ENCODE measurements at regions not wholly inside any gene's neighbourhood (a gene's known extent, or its start where the extent isn't known, plus 50 kb on each side); places are given as distances from the start of the nearest gene placed in this dataset.

DNA sequence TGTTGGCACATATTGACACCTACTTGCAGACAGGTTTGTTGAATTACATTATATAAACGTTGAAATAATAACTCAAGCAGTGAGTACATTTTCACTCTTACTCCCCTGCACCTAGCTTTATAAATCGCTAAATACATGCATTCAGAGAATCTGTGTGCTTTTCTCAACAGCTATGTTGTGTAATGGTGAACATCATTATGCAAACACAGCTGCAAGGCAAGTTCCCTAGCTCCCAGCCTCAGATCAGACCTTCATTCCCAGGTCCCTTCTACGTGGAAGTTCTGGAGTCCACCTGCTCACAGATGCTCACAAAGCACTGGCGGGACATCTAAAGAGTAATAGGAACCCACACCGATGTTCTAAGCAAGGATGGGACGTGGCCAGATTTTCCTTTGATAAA, 86.8 kb upstream of the PEG3 start:
- H3K9me3 Mint-ChIP-seq = peaks cover 0 to 73% (median 30%) of the 10 kb centered on the region in 6 donors
- no peak overlapping the region for H3K27ac Mint-ChIP-seq
- H3K4me3 Mint-ChIP-seq = no peak overlapping the region
- DNase-seq = no peak
- H3K27me3 Mint-ChIP-seq (ENCODE audit: low read depth in 3 of 3) = peaks cover 0 to 2% (median 0%) of the 10 kb centered on the region in 3 donors
- H3K4me1 Mint-ChIP-seq = no peaks in the 10 kb centered on the region
- peaks cover 0 to 5% (median 3%) of the 10 kb centered on the region in 3 donors for H3K36me3 Mint-ChIP-seq

DNA sequence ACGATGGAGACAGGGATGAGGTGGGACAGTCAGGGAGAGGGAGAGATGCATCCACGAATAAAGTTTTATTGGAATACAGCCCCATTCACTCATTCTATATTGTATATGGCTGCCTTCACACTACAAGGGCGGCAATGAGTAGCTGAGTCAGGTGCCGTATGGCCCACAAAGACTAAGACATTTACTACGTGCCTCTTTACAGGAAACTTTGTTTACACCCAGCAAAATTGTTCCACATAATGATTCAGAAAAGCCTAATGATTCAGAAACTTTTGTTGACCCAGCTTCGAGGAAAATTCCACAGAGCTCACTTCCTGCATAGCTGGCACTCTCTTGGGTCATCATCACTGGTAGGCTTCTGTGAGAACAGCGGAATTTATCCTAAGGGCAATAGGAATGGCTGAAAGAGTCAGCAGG, 87.3 kb upstream of the PEG3 start:
- H3K9me3 Mint-ChIP-seq = peaks cover 3 to 78% (median 30%) of the 10 kb centered on the region in 6 donors
- no peak for DNase-seq
- no peaks in the 10 kb centered on the region for H3K4me1 Mint-ChIP-seq
- peaks cover 0 to 2% (median 0%) of the 10 kb centered on the region in 3 donors for H3K27me3 Mint-ChIP-seq (ENCODE audit: low read depth in 3 of 3)
- no peak overlapping the region for H3K27ac Mint-ChIP-seq
- peaks cover 0 to 5% (median 3%) of the 10 kb centered on the region in 3 donors for H3K36me3 Mint-ChIP-seq
- H3K4me3 Mint-ChIP-seq = no peak overlapping the region

DNA sequence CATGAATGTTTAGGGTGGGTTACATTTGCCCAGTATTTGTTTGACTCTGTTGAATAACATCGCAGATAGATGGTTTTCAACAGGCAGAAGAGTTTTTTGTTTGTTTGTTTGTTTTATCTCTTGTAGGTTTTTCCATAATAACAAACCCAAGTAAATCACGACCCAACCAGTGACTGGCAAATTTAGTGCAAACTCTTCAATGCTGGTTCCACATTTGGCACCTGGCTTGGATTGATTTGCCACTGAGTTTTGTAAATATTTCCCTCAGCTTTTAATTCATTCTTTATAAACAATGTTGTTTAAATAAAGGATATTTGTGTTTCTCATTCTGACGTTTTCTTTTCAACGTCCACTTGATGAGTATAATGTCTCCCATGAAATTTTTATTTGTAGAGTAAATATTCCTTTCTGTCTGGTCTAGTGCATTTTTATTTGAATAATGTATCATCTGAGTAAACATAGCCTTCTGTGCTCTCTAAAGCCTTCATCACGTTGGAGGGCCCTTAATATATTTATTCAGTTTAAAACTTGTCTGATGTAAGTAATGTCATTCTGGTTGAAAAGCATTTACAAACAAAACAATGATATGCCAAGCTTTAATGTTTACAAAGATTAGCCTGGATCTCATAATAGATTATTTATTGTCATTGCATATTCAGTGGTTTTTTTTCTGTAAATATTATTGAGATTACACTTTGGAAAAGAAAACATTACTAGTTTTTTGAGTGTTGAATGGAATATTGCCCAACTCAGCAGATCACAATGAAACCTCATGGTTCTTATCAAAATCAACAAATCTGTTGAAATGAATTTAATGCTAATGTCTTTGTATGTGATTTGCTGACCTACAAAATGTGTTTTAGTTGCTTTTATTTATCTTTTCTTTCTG, 90.4 kb upstream of the PEG3 start:
- Mint-ChIP-seq H3K36me3 (peaks cover 0 to 5% (median 3%) of the 10 kb centered on the region in 3 donors), H3K9me3 (peaks cover 7 to 62% (median 31%) of the 10 kb centered on the region in 6 donors), H3K27ac (no peak overlapping the region), H3K4me1 (no peaks in the 10 kb centered on the region), H3K27me3 (ENCODE audit: low read depth in 3 of 3) (peaks cover 0 to 4% (median 2%) of the 10 kb centered on the region in 3 donors), H3K4me3 (no peak overlapping the region)
- no peak for DNase-seq

DNA sequence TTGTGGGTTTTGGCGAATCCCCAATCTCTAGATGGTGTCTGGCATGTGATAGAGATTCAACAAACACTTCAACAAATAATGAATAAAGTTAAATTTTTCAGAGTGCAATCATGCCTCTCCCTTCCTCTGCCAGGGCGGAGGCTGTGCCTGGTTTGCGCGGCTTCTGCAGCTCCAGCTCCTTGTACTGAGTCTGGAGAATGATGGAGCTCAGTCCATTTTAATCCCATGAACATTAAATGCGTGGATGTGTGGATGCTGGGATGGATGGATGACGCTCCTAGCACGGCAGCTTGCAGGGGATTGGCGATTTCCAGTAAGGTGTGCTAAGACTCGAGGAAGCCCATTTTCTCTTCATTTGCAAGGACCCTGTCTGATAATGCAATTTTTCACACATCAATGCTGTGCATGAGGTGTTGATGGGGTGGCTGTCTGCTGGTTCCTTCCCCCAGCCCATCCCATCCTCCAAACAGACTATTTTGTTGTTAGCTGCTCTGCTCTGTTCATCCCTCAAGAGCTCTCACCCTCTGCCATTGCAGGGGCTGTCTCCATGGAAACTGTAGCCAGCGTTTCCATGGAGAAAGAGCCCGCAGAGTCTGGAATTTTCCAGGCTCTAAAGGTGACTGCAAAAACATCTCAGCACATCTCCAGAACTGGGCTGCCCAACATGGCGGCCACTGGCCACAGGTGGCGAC, 92.6 kb upstream of the PEG3 start:
- Mint-ChIP-seq H3K4me3 (no peak overlapping the region), H3K27me3 (ENCODE audit: low read depth in 3 of 3) (peaks cover 0 to 4% (median 2%) of the 10 kb centered on the region in 3 donors), H3K27ac (no peak overlapping the region), H3K4me1 (no peaks in the 10 kb centered on the region), H3K36me3 (peaks cover 0 to 3% (median 2%) of the 10 kb centered on the region in 3 donors), H3K9me3 (peaks cover 17 to 60% (median 27%) of the 10 kb centered on the region in 6 donors)
- DNase-seq = no peak

DNA sequence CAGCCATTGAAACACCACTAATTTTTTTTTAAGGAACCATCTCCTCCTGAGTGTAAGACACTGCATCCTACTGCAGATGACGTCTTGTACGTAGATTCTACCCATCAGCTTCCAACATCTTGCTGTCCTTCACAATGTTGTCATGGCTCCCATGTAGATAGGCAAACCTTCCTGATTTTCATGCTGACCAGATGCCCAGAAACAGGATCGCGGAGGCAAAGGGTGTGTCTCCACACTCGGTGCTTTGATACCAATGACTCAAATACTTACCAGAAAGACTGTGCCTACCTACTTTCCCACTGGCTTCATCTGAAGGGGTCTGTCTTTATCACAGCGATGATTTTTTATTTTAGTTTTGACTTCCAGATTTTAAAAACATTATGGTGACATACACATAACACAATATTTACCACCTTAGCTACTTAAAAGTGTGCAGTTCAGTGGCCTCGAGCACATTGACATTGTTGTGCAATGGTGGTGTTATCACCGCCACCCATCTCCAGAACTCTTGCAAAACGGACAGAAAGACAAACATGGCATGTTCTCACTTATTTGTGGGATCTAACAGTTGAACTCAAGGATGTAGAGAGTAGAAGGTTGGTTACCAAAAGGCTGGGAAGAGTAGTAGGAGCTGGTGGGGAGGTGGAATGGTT, 94.0 kb upstream of the PEG3 start:
- peaks cover 15 to 62% (median 32%) of the 10 kb centered on the region in 6 donors for H3K9me3 Mint-ChIP-seq
- no peak overlapping the region for H3K4me3 Mint-ChIP-seq
- no peak overlapping the region for H3K27ac Mint-ChIP-seq
- no peaks in the 10 kb centered on the region for H3K4me1 Mint-ChIP-seq
- H3K27me3 Mint-ChIP-seq (ENCODE audit: low read depth in 3 of 3) = peaks cover 0 to 4% (median 2%) of the 10 kb centered on the region in 3 donors
- DNase-seq = no peak
- peaks cover 0 to 6% (median 0%) of the 10 kb centered on the region in 3 donors for H3K36me3 Mint-ChIP-seq

DNA sequence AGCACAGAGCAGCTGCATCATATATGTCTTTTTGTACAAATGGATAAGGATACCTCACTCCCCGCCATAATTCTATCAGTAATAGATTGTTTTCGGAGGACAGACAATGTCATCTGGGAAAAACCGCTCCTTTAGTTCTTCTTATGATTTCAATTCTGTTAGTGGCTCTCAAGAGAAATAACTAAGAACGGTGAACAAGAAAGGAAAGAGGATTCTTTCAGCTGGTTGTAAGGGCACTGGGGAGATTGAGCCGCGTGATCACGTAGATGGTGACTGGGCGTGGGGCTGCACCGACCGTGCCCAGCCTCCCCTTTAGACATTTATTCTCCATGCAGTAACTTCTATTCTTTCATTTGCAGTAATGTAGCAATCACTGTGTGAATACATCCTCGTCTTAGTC, 99.4 kb upstream of the PEG3 start:
- Mint-ChIP-seq H3K4me3 (no peak overlapping the region), H3K27me3 (ENCODE audit: low read depth in 3 of 3) (peaks cover 0 to 2% (median 1%) of the 10 kb centered on the region in 3 donors), H3K36me3 (peaks cover 0 to 7% (median 0%) of the 10 kb centered on the region in 3 donors), H3K9me3 (peaks cover 21 to 62% (median 40%) of the 10 kb centered on the region in 6 donors), H3K4me1 (no peaks in the 10 kb centered on the region), H3K27ac (no peak overlapping the region)
- DNase-seq = no peak

DNA sequence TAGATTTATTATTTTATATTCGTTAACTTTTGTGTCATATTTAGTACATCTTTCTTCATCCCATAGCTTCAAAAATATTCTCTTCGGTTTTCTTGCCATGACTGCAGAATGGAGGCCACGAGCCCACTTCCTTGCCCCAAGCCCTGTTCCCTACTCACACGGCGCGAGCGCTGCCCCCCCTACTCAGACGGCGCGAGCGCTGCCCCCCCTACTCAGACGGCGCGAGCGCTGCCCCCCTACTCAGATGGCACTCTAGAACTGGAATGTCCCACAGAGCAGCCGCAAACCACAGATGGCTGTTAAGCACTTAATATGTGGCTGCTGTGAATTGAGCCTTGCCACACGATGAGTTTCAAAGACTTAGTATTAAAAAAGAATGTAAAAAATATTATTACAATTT, 102.2 kb upstream of the PEG3 start:
- no peaks in the 10 kb centered on the region for H3K4me1 Mint-ChIP-seq
- DNase-seq = no peak
- H3K4me3 Mint-ChIP-seq = no peak overlapping the region
- H3K9me3 Mint-ChIP-seq = peaks cover 19 to 60% (median 35%) of the 10 kb centered on the region in 6 donors
- H3K36me3 Mint-ChIP-seq = peaks cover 0 to 7% (median 0%) of the 10 kb centered on the region in 3 donors
- H3K27me3 Mint-ChIP-seq (ENCODE audit: low read depth in 3 of 3) = peaks cover 0 to 2% (median 1%) of the 10 kb centered on the region in 3 donors
- no peak overlapping the region for H3K27ac Mint-ChIP-seq

DNA sequence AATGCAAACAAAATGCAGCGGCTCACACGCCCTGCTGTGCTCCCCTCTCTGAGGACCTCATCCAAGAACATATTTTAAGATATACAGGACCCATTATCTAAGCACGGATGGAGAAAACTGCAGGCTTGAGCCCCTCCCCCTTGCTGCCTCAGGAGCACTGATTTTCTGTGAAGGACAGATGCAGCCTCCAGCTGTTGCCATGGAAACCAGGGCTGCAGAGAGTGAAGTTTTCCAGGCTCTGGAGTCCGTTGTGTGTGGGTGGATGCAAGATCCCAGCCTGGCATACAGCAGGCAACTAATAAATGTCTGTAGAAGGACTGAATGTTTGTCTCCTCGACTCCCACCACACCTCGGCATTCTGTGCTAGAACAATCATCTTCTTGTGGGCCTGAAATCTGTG, 105.6 kb upstream of the PEG3 start:
- no peaks in the 10 kb centered on the region for H3K4me1 Mint-ChIP-seq
- DNase-seq = no peak
- H3K9me3 Mint-ChIP-seq = peaks cover 19 to 65% (median 35%) of the 10 kb centered on the region in 6 donors
- H3K36me3 Mint-ChIP-seq = no peaks in the 10 kb centered on the region
- no peak overlapping the region for H3K4me3 Mint-ChIP-seq
- H3K27me3 Mint-ChIP-seq (ENCODE audit: low read depth in 3 of 3) = peaks cover 0 to 2% (median 2%) of the 10 kb centered on the region in 3 donors
- no peak overlapping the region for H3K27ac Mint-ChIP-seq

DNA sequence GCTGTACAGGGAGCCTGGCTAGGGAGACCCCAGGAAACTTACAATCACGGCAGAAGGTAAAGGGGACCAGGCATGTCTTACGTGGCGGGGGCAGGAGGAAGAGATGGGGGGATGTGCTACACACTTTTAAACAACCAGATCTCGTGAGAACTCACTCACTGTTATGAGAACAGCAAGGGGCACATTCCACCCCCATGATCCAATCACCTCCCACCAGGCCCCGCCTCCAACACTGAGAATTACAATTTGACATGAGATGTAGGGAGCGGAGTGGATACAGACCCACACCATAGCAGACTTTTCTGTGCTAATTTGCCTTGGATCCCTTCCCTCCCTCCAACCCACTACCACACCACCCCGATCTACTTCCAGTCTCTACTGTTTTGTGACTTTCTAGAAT, 106.7 kb upstream of the PEG3 start:
- Mint-ChIP-seq H3K4me3 (no peak overlapping the region), H3K4me1 (no peaks in the 10 kb centered on the region), H3K9me3 (peaks cover 18 to 64% (median 35%) of the 10 kb centered on the region in 6 donors), H3K27me3 (ENCODE audit: low read depth in 3 of 3) (peaks cover 0 to 3% (median 2%) of the 10 kb centered on the region in 3 donors), H3K36me3 (no peaks in the 10 kb centered on the region), H3K27ac (no peak overlapping the region)
- no peak for DNase-seq

DNA sequence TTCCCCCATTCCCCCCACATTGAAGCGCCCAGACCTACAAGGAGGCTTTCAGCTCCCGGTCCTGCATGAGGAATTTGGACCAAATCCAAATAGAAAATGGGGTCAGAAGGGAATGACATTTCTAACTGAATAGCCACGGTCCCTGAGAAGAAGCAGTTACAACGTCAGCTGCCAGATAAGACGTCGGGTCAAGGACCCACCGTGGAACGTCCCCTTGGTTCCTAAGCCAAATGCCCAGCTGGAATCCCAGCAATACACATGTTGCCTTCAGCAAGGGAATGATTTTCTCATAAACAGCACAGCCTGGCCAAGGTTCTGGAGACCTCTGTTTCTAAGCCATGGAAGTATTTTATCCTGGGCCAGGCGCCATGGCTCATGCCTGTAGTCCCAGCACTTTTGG, 109.1 kb upstream of the PEG3 start:
- Mint-ChIP-seq H3K27ac (no peak overlapping the region), H3K4me1 (no peaks in the 10 kb centered on the region), H3K27me3 (ENCODE audit: low read depth in 3 of 3) (peaks cover 0 to 1% (median 0%) of the 10 kb centered on the region in 3 donors), H3K9me3 (peaks cover 13 to 70% (median 27%) of the 10 kb centered on the region in 6 donors), H3K4me3 (no peak overlapping the region), H3K36me3 (no peaks in the 10 kb centered on the region)
- no peak for DNase-seq

DNA sequence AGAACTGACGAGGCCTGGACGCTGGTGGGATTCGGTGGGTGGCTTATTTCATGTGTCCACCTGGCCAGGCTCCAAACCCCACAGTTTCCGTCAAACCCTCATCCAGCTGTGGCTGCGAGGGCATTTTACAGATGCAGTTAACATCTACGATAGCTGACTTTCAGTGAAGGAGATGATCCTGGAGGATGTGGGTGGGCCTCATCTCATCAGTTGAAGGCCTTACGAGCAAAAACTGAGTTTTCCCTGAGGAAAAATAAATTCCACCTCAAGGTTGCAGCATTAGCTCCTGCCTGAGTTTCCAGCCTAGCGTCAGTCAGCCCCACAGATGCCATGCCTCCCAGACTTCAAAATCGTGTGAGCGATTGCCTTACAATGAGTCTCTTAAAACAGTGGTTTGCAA, 111.1 kb upstream of the PEG3 start:
- peaks cover 0 to 6% (median 0%) of the 10 kb centered on the region in 3 donors for H3K36me3 Mint-ChIP-seq
- H3K27me3 Mint-ChIP-seq (ENCODE audit: low read depth in 3 of 3) = peaks cover 0 to 2% (median 1%) of the 10 kb centered on the region in 3 donors
- DNase-seq = no peak
- H3K4me3 Mint-ChIP-seq = no peak overlapping the region
- H3K9me3 Mint-ChIP-seq = peaks cover 21 to 73% (median 37%) of the 10 kb centered on the region in 6 donors
- H3K27ac Mint-ChIP-seq = no peak overlapping the region
- no peaks in the 10 kb centered on the region for H3K4me1 Mint-ChIP-seq

DNA sequence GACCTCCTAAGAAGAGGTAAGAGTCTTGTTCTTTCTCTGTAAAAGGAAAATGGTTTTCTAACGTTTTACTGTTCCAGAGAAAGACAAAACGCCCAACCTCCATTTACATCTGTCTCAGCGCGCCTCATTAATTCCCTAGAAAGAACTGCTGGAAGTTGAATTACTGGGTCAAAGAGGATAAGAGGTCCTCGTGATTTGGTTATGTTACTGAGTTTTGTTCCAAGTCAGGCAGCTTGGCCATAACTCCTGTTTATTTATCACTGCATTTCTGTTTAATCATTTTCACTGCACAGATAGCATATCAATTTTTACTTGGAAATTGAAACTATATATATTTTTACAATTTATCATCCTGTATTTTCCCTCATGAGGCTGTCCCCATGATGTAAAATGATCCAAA, 112.9 kb upstream of the PEG3 start:
- Mint-ChIP-seq H3K4me3 (no peak overlapping the region), H3K4me1 (no peaks in the 10 kb centered on the region), H3K36me3 (peaks cover 0 to 6% (median 0%) of the 10 kb centered on the region in 3 donors), H3K27me3 (ENCODE audit: low read depth in 3 of 3) (peaks cover 0 to 2% (median 1%) of the 10 kb centered on the region in 3 donors), H3K27ac (no peak overlapping the region), H3K9me3 (peaks cover 17 to 64% (median 39%) of the 10 kb centered on the region in 6 donors)
- no peak for DNase-seq

DNA sequence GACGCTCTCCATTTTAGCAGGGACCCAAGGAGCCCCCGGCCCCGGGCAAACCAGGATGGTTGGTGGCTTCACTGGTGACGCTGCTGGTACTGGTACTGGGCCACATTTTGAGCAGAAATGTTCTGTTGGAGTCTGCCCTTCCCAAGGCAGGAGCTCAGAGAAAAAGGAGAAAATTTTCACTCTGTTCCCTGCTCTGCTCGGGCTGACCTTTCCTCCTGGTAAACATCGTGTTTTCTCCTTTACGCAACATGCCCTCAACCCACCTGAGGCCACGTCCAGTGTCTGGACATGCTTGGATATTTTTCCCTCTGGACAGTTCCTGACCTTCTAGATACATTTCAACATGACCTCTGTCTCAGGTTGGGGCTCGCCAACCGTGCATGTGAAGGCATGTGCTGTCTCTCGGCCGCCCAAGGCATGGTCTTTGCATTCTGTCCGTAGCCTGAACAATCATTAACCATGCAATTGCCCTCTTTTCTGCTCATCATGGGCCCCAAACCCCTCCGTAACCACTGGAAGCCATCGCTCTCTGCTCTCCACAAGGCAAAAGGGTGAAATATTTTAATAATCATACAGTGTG, 115.2 kb upstream of the PEG3 start:
- no peak overlapping the region for H3K27ac Mint-ChIP-seq
- H3K9me3 Mint-ChIP-seq = peaks cover 12 to 54% (median 35%) of the 10 kb centered on the region in 6 donors
- peaks cover 0 to 6% (median 0%) of the 10 kb centered on the region in 3 donors for H3K36me3 Mint-ChIP-seq
- H3K4me1 Mint-ChIP-seq = no peaks in the 10 kb centered on the region
- no peak overlapping the region for H3K4me3 Mint-ChIP-seq
- no peak for DNase-seq
- peaks cover 0 to 2% (median 1%) of the 10 kb centered on the region in 3 donors for H3K27me3 Mint-ChIP-seq (ENCODE audit: low read depth in 3 of 3)

All from immature natural killer cell (primary cell).